Mesenchymal stem cell (in vitro differentiated cells and primary cell): ENCODE measurements at regions not wholly inside any gene's neighbourhood (a gene's known extent, or its start where the extent isn't known, plus 50 kb on each side); places are given as distances from the start of the nearest gene placed in this dataset.
"Not testable (repeated sequence)": the region's sequence is repeated elsewhere in the genome, so short reads cannot be mapped to it uniquely, and the experiment has no call there.

ENCODE experiments used
- DNase-seq: peaks from one replicate; pipeline ENCODE4 v3.0.0-alpha.2; 2013
- H2AFZ ChIP-seq: one replicate; pipeline ENCODE4 v1.6.1; 2013; ENCODE audit warnings: low read depth, mild to moderate bottlenecking, control low read depth, inconsistent platforms, low read length, moderate library complexity
- H2AK5ac ChIP-seq: 2 replicates; pipeline ENCODE4 v1.6.1; 2013; ENCODE audit warnings: low read length, moderate library complexity, mild to moderate bottlenecking, inconsistent platforms; ENCODE audit not compliant: severe bottlenecking
- H2BK120ac ChIP-seq: one replicate; pipeline ENCODE4 v1.6.1; 2013; ENCODE audit warnings: low read depth, mild to moderate bottlenecking, inconsistent platforms, low read length, moderate library complexity
- H2BK12ac ChIP-seq, 2 experiments: one replicate each; pipeline ENCODE4 v1.6.1; 2013; ENCODE audit warnings: inconsistent platforms in 2 of 2, low read length in 2 of 2, mild to moderate bottlenecking in 2 of 2, moderate library complexity in 2 of 2, control low read depth in 1 of 2
- H2BK15ac ChIP-seq: one replicate; pipeline ENCODE4 v1.6.1; 2013; ENCODE audit warnings: mild to moderate bottlenecking, low read depth, inconsistent platforms; ENCODE audit not compliant: poor library complexity, severe bottlenecking
- H2BK5ac ChIP-seq: 2 replicates; pipeline ENCODE4 v1.6.1; 2013; ENCODE audit warnings: low read depth, mild to moderate bottlenecking, low read length, control low read depth, inconsistent platforms; ENCODE audit not compliant: poor library complexity, severe bottlenecking
- H3K14ac ChIP-seq, 2 experiments: one replicate each; pipeline ENCODE4 v1.6.1; 2013; ENCODE audit warnings: inconsistent platforms in 2 of 2, low read length in 2 of 2, control low read depth in 1 of 2, mild to moderate bottlenecking in 1 of 2, moderate library complexity in 1 of 2
- H3K18ac ChIP-seq, 2 experiments: one replicate each; pipeline ENCODE4 v1.6.1; 2013; ENCODE audit warnings: inconsistent platforms in 2 of 2, low read length in 2 of 2, control low read depth in 1 of 2, low read depth in 1 of 2, mild to moderate bottlenecking in 1 of 2
- H3K23ac ChIP-seq, 2 experiments: one replicate each; pipeline ENCODE4 v1.6.1; 2013; ENCODE audit warnings: inconsistent platforms in 2 of 2, low read length in 2 of 2, mild to moderate bottlenecking in 2 of 2, moderate library complexity in 2 of 2, control low read depth in 1 of 2
- H3K27ac ChIP-seq: 2 replicates; pipeline ENCODE4 v1.5.1; 2013; ENCODE audit warnings: mild to moderate bottlenecking, moderate library complexity, low read length, control low read depth, inconsistent platforms; ENCODE audit not compliant: poor library complexity, severe bottlenecking
- H3K27me3 ChIP-seq, 2 experiments: 2 replicates each; pipeline versions ENCODE4 v1.6.1 to v1.7.0; 2013; ENCODE audit warnings: low read length in 2 of 2, mild to moderate bottlenecking in 2 of 2, moderate library complexity in 2 of 2, control low read depth in 1 of 2, inconsistent platforms in 1 of 2; ENCODE audit not compliant: control insufficient read depth in 1 of 2, insufficient read depth in 1 of 2
- H3K36me3 ChIP-seq, 2 experiments: 2 replicates each; pipeline versions ENCODE4 v1.6.1 to v1.7.0; 2013; ENCODE audit warnings: low read length in 2 of 2, control low read depth in 1 of 2, inconsistent platforms in 1 of 2, low read depth in 1 of 2, mild to moderate bottlenecking in 1 of 2; ENCODE audit not compliant: insufficient read depth in 2 of 2, control insufficient read depth in 1 of 2
- H3K4ac ChIP-seq, 2 experiments: one replicate each; pipeline ENCODE4 v1.6.1; 2013; ENCODE audit warnings: inconsistent platforms in 2 of 2, low read length in 2 of 2, mild to moderate bottlenecking in 2 of 2, moderate library complexity in 2 of 2, control low read depth in 1 of 2, low read depth in 1 of 2
- H3K4me1 ChIP-seq: 2 replicates; pipeline ENCODE4 v1.6.1; 2013; ENCODE audit warnings: low read depth, low read length, control low read depth; ENCODE audit not compliant: control insufficient read depth, insufficient read depth
- H3K4me2 ChIP-seq: 2 replicates; pipeline ENCODE4 v1.6.1; 2013; ENCODE audit warnings: low read length, mild to moderate bottlenecking, inconsistent platforms; ENCODE audit not compliant: poor library complexity, severe bottlenecking
- H3K4me3 ChIP-seq, 2 experiments: 2 replicates each; pipeline versions ENCODE4 v1.5.1 to v1.7.0; 2013; ENCODE audit warnings: low read length in 2 of 2, mild to moderate bottlenecking in 2 of 2, control low read depth in 1 of 2, low read depth in 1 of 2; ENCODE audit not compliant: insufficient read depth in 1 of 2
- H3K79me1 ChIP-seq: replicated peaks from 2 replicates; pipeline ENCODE4 v1.6.1; 2013; ENCODE audit warnings: mild to moderate bottlenecking, control low read depth, low read length, inconsistent platforms; ENCODE audit not compliant: poor library complexity, severe bottlenecking
- H3K9ac ChIP-seq: 2 replicates; pipeline ENCODE4 v1.7.0; 2013; ENCODE audit warnings: mild to moderate bottlenecking, low read length, moderate library complexity
- H3K9me3 ChIP-seq: 2 replicates; pipeline ENCODE4 v1.7.0; 2013; ENCODE audit warnings: mild to moderate bottlenecking, low read length; ENCODE audit not compliant: control insufficient read depth
- H4K8ac ChIP-seq: one replicate; pipeline ENCODE4 v1.6.1; 2013; ENCODE audit warnings: inconsistent platforms, mild to moderate bottlenecking, low read length, moderate library complexity
- H4K91ac ChIP-seq: one replicate; pipeline ENCODE4 v1.6.1; 2013; ENCODE audit warnings: mild to moderate bottlenecking, low read length, inconsistent platforms
- WGBS: methylation state at CpG from one replicate; pipeline ENCODE4 v1.1.7; 2013; ENCODE audit warnings: mixed read lengths; 5-methylcytosine and 5-hydroxymethylcytosine counted together

DNA sequence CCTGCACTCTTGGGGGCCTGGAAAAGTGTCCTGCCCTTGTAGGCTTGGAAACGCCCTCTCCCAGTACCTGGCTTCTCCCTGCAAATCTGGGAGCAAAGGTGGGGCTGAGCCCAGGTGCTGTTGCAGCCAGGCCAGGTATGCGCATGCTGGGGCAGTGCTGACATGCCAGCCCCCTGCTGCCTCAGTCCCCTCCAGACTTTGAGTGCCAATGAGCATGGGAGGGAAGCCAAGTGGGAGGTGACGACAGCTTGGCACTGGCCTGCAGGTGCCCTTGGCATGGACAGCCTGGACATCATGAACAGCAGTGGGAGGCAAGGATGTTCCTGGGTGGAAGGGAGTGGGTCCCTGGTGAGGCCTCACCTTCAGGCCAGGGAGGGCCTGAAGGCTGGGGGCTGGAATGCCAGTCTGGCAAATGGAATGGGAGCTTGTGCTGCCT is 1494.4 kb upstream of the NUDT12 start:
- DNase-seq = no peak
- no peak overlapping the region for H3K4ac ChIP-seq
- H3K9ac ChIP-seq = no peak overlapping the region
- H3K4me3 ChIP-seq = no peak overlapping the region
- no peaks in the 10 kb centered on the region for H3K27me3 ChIP-seq
- H4K8ac ChIP-seq = no peak overlapping the region
- no peaks in the 10 kb centered on the region for H3K4me1 ChIP-seq
- no peak overlapping the region for H2AK5ac ChIP-seq
- H3K9me3 ChIP-seq = peaks cover 15% of the 10 kb centered on the region
- whole genome bisulfite sequencing = 84% methylated on average over 3 of the region's 3 CpGs
- no peak overlapping the region for H3K23ac ChIP-seq
- no peak overlapping the region for H4K91ac ChIP-seq
- H3K27ac ChIP-seq = no peak overlapping the region
- no peak overlapping the region for H2BK5ac ChIP-seq
- no peak overlapping the region for H2BK12ac ChIP-seq
- no peak overlapping the region for H2BK15ac ChIP-seq
- H2BK120ac ChIP-seq = no peak overlapping the region
- H3K4me2 ChIP-seq = no peak overlapping the region
- no peaks in the 10 kb centered on the region for H3K36me3 ChIP-seq
- no peak overlapping the region for H3K18ac ChIP-seq
- H3K14ac ChIP-seq = peak overlapping the region in 1 of 2 experiments; percentile 53
- no peaks in the 10 kb centered on the region for H3K79me1 ChIP-seq
- H2AFZ ChIP-seq = no peak overlapping the region

DNA sequence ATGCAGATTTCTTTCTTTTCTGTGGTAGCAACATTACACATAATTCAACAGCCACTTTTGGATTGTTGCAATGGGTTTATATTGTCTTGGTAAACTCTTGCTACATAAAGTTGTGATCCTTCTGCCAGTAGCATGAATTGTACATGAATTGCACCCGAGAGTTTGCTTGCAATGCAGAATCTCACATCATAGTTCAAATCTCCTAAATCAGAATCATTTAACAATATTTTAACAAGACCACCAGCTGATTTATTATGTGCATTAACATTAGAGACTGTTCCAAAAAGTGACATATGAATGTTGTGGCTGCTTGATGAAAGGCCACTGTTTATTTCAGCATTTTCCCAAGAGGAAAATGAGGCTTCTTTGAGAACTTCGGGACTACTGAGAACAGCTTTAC is 1491.8 kb upstream of the NUDT12 start:
- no peak overlapping the region for H2BK5ac ChIP-seq
- no peaks in the 10 kb centered on the region for H3K79me1 ChIP-seq
- H3K4me2 ChIP-seq = no peak overlapping the region
- H4K8ac ChIP-seq = no peak overlapping the region
- no peak overlapping the region for H2BK12ac ChIP-seq
- no peak overlapping the region for H2AK5ac ChIP-seq
- no peaks in the 10 kb centered on the region for H3K27me3 ChIP-seq
- no peak overlapping the region for H2BK120ac ChIP-seq
- no peaks in the 10 kb centered on the region for H3K4me1 ChIP-seq
- H3K4ac ChIP-seq = no peak overlapping the region
- no peak overlapping the region for H2BK15ac ChIP-seq
- H3K23ac ChIP-seq = no peak overlapping the region
- no peak overlapping the region for H3K18ac ChIP-seq
- H4K91ac ChIP-seq = no peak overlapping the region
- H3K36me3 ChIP-seq = no peaks in the 10 kb centered on the region
- WGBS = 86% methylated on average over 2 of the region's 2 CpGs
- no peak overlapping the region for H3K27ac ChIP-seq
- H2AFZ ChIP-seq = no peak overlapping the region
- peaks cover 10% of the 10 kb centered on the region for H3K9me3 ChIP-seq
- no peak overlapping the region for H3K9ac ChIP-seq
- no peak for DNase-seq
- H3K14ac ChIP-seq = no peak overlapping the region
- no peak overlapping the region for H3K4me3 ChIP-seq

DNA sequence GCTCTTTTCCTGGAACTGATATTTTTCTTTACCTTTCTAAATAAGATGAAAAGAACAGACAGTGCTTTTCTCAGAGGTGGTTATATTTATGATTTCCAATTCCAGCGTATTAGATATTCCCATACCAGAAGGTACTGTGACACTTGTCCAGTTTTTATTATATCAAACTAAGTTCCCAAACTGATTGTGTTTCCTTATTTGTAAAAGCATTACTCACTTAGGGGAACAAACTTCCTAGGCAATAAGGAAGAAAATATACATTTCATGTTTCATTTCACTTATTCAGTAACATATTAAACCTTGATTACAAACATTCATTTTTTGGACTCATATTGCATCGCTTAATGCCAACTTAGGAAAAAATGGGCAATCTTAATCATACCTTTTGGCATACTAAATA is 1480.0 kb upstream of the NUDT12 start:
- Histone ChIP-seq H4K91ac (no peak overlapping the region), H3K79me1 (no peaks in the 10 kb centered on the region), H2BK120ac (no peak overlapping the region), H3K4me3 (no peak overlapping the region), H3K27me3 (no peaks in the 10 kb centered on the region), H3K4me2 (no peak overlapping the region), H3K27ac (no peak overlapping the region), H3K4me1 (no peaks in the 10 kb centered on the region), H3K23ac (no peak overlapping the region), H2BK15ac (no peak overlapping the region), H2AK5ac (no peak overlapping the region), H4K8ac (no peak overlapping the region), H2BK12ac (no peak overlapping the region), H3K18ac (no peak overlapping the region), H3K9me3 (peaks cover 4% of the 10 kb centered on the region), H3K9ac (no peak overlapping the region), H3K36me3 (no peaks in the 10 kb centered on the region), H2BK5ac (no peak overlapping the region), H2AFZ (no peak overlapping the region), H3K4ac (no peak overlapping the region), H3K14ac (no peak overlapping the region)
- WGBS = 83% methylated on average over 1 of the region's 2 CpGs
- no peak for DNase-seq

DNA sequence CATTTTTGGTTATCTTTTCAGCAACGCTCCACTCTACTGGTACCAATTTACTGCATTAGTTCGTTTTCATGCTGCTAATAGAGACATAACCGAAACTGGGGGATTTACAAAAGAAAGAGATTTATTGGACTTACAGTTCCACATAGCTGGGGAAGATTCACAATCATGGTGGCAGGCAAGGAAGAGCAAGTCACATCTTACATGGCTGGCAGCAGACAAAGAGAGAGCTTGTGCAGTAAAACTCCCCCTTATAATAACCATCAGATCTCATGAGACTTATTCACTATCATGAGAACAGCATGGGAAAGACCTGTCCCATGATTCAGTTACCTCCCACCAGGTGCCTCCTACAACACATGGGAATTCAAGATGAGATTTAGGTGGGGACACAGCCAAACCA is 1474.2 kb upstream of the NUDT12 start:
- H3K4me1 ChIP-seq, H3K79me1 ChIP-seq, H3K4me3 ChIP-seq, H3K23ac ChIP-seq, H2BK120ac ChIP-seq, H3K27ac ChIP-seq, H3K9ac ChIP-seq, H2AFZ ChIP-seq, H2BK12ac ChIP-seq, DNase-seq, H3K36me3 ChIP-seq, H4K91ac ChIP-seq, H2AK5ac ChIP-seq, H3K9me3 ChIP-seq, H3K14ac ChIP-seq, H3K4ac ChIP-seq, H3K18ac ChIP-seq, H2BK15ac ChIP-seq, H2BK5ac ChIP-seq, H3K27me3 ChIP-seq, H3K4me2 ChIP-seq, H4K8ac ChIP-seq: not testable (repeated sequence)
- 96% methylated on average over 3 of the region's 3 CpGs for WGBS
